Chondrocyte (in vitro differentiated cells): ENCODE measurements at regions not wholly inside any gene's neighbourhood (a gene's known extent, or its start where the extent isn't known, plus 50 kb on each side); places are given as distances from the start of the nearest gene placed in this dataset.

ENCODE experiments used
- DNase-seq: peaks from one replicate; pipeline ENCODE4 v3.0.0; 2021; ENCODE audit warnings: mixed read lengths, low spot score
- H3K27ac Mint-ChIP-seq: one replicate; pipeline ENCODE4 v1.8.0; 2021; ENCODE audit warnings: mild to moderate bottlenecking, moderate library complexity, mixed read lengths; ENCODE audit not compliant: unreplicated experiment
- H3K27me3 Mint-ChIP-seq: 2 replicates; pipeline ENCODE4 v1.8.0; 2021; ENCODE audit warnings: low read depth, mixed read lengths
- H3K36me3 Mint-ChIP-seq: 2 replicates; pipeline ENCODE4 v1.8.0; 2021; ENCODE audit warnings: low read depth, mixed read lengths
- H3K4me1 Mint-ChIP-seq: 2 replicates; pipeline ENCODE4 v1.8.0; 2021; ENCODE audit warnings: low read depth, mild to moderate bottlenecking, mixed read lengths
- H3K4me3 Mint-ChIP-seq: one replicate; pipeline ENCODE4 v1.8.0; 2021; ENCODE audit warnings: mild to moderate bottlenecking, moderate library complexity, mixed read lengths; ENCODE audit not compliant: unreplicated experiment
- H3K9me3 Mint-ChIP-seq: 2 replicates; pipeline ENCODE4 v1.8.0; 2021; ENCODE audit warnings: low read depth, mixed read lengths
- CTCF ChIP-seq: fragments of 200-600 bp; sonication (generic); IDR thresholded peaks from 2 replicates; pipeline ENCODE4 v1.5.0; 2021; ENCODE audit warnings: antibody characterized with exemption, mild to moderate bottlenecking, moderate library complexity

DNA sequence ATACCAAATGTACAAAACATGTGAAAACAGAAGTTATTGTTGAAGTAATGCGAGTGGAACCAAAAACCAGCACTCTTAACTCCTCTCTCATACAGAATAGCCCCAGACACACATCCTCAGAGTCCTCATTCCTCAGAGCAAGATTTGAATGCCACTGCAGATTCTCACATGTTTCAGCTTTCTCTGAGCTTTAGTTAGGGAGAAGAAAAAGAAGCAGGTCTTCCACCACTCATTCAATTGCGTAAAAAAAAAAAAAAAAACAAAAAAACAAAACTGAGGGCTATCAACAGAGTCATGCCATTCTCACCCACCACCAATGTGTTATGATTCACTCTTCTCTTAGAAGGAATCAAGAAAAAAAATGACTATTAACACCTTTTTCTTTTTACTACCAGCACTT, 287.7 kb downstream of the IPMK start:
- DNase-seq = no peak
- Mint-ChIP-seq H3K4me1 (no peaks in the 10 kb centered on the region), H3K27me3 (peaks cover 7% of the 10 kb centered on the region), H3K4me3 (no peak overlapping the region), H3K27ac (no peak overlapping the region), H3K9me3 (peaks cover 15% of the 10 kb centered on the region), H3K36me3 (peaks cover 2% of the 10 kb centered on the region)
- no peak for TF ChIP-seq CTCF

GRCh38 chr10:57979491-57979890, 288.2 kb downstream of the IPMK start:
- Mint-ChIP-seq H3K27ac (no peak overlapping the region), H3K9me3 (peaks cover 16% of the 10 kb centered on the region), H3K4me1 (no peaks in the 10 kb centered on the region), H3K36me3 (peaks cover 2% of the 10 kb centered on the region), H3K4me3 (no peak overlapping the region), H3K27me3 (peaks cover 8% of the 10 kb centered on the region)
- TF ChIP-seq CTCF = no peak
- no peak for DNase-seq

DNA sequence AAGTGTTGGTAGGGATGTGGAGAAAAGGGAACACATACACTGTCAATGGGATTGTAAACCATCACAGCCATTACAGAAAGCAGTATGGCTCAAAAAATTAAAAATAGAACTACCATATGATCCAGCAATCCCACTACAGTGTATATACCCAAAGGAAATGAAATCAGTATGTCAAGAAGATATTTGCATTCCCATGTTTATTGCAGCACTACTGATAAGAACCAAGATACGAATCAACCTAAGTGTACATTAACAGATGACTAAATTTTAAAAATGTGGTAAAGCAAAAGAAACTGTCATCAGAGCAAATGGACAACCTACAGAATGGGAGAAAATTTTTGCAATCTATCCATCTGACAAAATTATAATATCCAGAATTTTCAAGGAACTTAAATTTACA, 290.4 kb downstream of the IPMK start:
- Mint-ChIP-seq H3K4me3 (no peak overlapping the region), H3K36me3 (peaks cover 5% of the 10 kb centered on the region), H3K4me1 (peaks cover 2% of the 10 kb centered on the region), H3K27me3 (peaks cover 8% of the 10 kb centered on the region), H3K9me3 (peaks cover 24% of the 10 kb centered on the region), H3K27ac (no peak overlapping the region)
- DNase-seq = no peak
- TF ChIP-seq CTCF = no peak

DNA sequence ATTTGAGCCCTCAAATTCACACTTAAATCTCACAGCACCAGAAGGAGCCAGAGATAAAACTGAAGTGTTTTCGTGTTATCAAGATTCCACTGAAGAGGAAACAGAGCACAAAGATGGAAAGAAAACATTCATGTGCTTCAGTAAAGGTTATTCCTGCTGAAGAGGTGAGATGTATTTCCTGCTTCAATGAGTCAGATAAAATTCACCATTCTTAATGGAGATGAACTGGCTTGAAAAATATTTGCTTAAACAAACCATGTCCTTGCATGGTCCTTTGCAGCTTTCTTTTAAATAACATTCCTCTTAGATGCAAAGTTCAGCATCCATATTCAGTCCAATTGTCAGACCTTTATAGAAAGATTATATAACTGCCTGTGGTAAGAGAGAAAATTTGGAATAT, 294.2 kb downstream of the IPMK start:
- Mint-ChIP-seq H3K27me3 (peaks cover 24% of the 10 kb centered on the region), H3K4me1 (peaks cover 2% of the 10 kb centered on the region), H3K4me3 (no peak overlapping the region), H3K27ac (peak overlapping the region; percentile 45), H3K9me3 (peaks cover 24% of the 10 kb centered on the region), H3K36me3 (peaks cover 5% of the 10 kb centered on the region)
- TF ChIP-seq CTCF = no peak
- DNase-seq = no peak

GRCh38 chr10:57972783-57973182, 294.9 kb downstream of the IPMK start:
- peaks cover 29% of the 10 kb centered on the region for H3K27me3 Mint-ChIP-seq
- no peak overlapping the region for H3K4me3 Mint-ChIP-seq
- H3K27ac Mint-ChIP-seq = no peak overlapping the region
- DNase-seq = no peak
- H3K4me1 Mint-ChIP-seq = peaks cover 2% of the 10 kb centered on the region
- H3K36me3 Mint-ChIP-seq = peaks cover 5% of the 10 kb centered on the region
- peaks cover 21% of the 10 kb centered on the region for H3K9me3 Mint-ChIP-seq
- no peak for TF ChIP-seq CTCF
